KMS-11 (cell line): ENCODE measurements at regions not wholly inside any gene's neighbourhood (a gene's known extent, or its start where the extent isn't known, plus 50 kb on each side); places are given as distances from the start of the nearest gene placed in this dataset.

Source experiments
- H2AFZ ChIP-seq: fragments of 200-600 bp; sonication (generic); 2 replicates; pipeline ENCODE4 v1.6.1; 2016; ENCODE audit warnings: antibody characterized with exemption, mixed run types, low read depth
- H3K27ac ChIP-seq: fragments of 200-600 bp; sonication (generic); 2 replicates; pipeline ENCODE4 v1.6.1; 2016; ENCODE audit warnings: mild to moderate bottlenecking, mixed run types
- H3K27me3 ChIP-seq: fragments of 200-600 bp; sonication (generic); 2 replicates; pipeline ENCODE4 v1.6.1; 2017; ENCODE audit warnings: mild to moderate bottlenecking, low read depth, mixed run types, moderate library complexity; ENCODE audit not compliant: insufficient read depth
- H3K36me3 ChIP-seq: fragments of 200-600 bp; sonication (generic); 2 replicates; pipeline ENCODE4 v1.6.1; 2017; ENCODE audit warnings: mild to moderate bottlenecking, mixed run types; ENCODE audit not compliant: insufficient read depth
- H3K4me1 ChIP-seq: fragments of 200-600 bp; sonication (generic); 2 replicates; pipeline ENCODE4 v1.6.1; 2016; ENCODE audit warnings: mild to moderate bottlenecking, low read depth, mixed run types; ENCODE audit not compliant: poor library complexity, severe bottlenecking
- H3K4me2 ChIP-seq: fragments of 200-600 bp; sonication (generic); 2 replicates; pipeline ENCODE4 v1.7.0; 2016; ENCODE audit warnings: mild to moderate bottlenecking, mixed run types
- H3K4me3 ChIP-seq: fragments of 200-600 bp; sonication (generic); IDR thresholded peaks from 2 replicates; pipeline ENCODE4 v1.6.1; 2017; ENCODE audit warnings: low read depth, low read length, mixed read lengths; ENCODE audit not compliant: insufficient read depth
- H3K79me2 ChIP-seq: fragments of 200-600 bp; sonication (generic); 2 replicates; pipeline ENCODE4 v1.6.1; 2016; ENCODE audit warnings: low read depth, mixed run types; ENCODE audit not compliant: insufficient read depth
- H3K9ac ChIP-seq: fragments of 200-600 bp; sonication (generic); 2 replicates; pipeline ENCODE4 v1.6.1; 2016; ENCODE audit warnings: mild to moderate bottlenecking, mixed run types
- H4K20me1 ChIP-seq: fragments of 200-600 bp; sonication (generic); 2 replicates; pipeline ENCODE4 v1.6.1; 2016; ENCODE audit warnings: mild to moderate bottlenecking, mixed run types; ENCODE audit not compliant: insufficient read depth
- TF ChIP-seq, protein P1 (sequence below): fragments of 200-600 bp; sonication (generic); conservative IDR thresholded peaks from 2 replicates; pipeline ENCODE4 v1.6.1; 2017; ENCODE audit warnings: low read depth, mild to moderate bottlenecking, antibody characterized with exemption, low read length, moderate library complexity, mixed read lengths

DNA sequence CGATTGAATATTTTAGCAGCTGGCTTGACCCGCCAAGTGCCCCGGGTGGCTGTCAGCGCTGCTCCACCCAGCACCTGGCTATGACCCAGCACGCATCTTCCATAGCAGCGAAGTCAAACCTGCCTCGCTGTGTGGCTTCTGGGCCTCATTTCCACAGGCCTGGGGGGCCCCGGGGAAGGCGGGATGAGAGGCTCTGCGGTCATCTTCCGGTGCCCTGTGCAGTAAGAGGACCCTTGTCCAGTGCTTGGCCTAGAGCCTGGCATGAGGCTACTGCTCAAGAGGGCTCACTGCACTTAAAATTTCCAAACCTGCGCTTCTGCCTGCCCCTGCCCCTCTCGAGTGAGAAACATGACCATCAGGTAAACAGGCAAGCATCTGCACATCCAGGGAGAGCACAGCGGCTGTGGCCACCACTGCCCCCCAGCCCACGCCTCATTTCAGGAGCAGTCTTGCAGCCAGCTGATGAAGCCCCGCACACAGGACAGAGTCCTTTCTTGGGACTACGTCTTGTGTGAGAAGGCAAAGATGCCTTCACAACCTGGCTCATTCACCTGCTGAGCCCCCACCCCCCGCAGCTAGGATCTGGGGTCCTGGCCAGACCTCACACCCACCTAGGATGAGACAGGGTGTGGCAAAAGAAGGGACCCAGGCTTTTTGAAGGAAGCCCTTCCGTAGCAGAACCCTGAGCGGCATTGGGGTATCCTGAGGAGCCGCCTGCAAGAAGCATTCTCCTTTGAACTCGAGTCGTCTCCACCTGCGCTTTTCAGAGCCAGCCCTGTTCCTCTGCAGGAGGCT, 69.5 kb upstream of the UNC5A start:
- Histone ChIP-seq H3K4me1 (no peaks in the 10 kb centered on the region), H3K9ac (no peak overlapping the region), H4K20me1 (no peaks in the 10 kb centered on the region), H3K79me2 (no peaks in the 10 kb centered on the region), H2AFZ (no peak overlapping the region), H3K4me2 (no peak overlapping the region), H3K36me3 (no peaks in the 10 kb centered on the region), H3K4me3 (no peak overlapping the region), H3K27me3 (peaks cover 9% of the 10 kb centered on the region; the same call in 1 of the 2 replicates), H3K27ac (no peak overlapping the region)
- TF ChIP-seq, protein P1, sequence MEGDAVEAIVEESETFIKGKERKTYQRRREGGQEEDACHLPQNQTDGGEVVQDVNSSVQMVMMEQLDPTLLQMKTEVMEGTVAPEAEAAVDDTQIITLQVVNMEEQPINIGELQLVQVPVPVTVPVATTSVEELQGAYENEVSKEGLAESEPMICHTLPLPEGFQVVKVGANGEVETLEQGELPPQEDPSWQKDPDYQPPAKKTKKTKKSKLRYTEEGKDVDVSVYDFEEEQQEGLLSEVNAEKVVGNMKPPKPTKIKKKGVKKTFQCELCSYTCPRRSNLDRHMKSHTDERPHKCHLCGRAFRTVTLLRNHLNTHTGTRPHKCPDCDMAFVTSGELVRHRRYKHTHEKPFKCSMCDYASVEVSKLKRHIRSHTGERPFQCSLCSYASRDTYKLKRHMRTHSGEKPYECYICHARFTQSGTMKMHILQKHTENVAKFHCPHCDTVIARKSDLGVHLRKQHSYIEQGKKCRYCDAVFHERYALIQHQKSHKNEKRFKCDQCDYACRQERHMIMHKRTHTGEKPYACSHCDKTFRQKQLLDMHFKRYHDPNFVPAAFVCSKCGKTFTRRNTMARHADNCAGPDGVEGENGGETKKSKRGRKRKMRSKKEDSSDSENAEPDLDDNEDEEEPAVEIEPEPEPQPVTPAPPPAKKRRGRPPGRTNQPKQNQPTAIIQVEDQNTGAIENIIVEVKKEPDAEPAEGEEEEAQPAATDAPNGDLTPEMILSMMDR = no peak

DNA sequence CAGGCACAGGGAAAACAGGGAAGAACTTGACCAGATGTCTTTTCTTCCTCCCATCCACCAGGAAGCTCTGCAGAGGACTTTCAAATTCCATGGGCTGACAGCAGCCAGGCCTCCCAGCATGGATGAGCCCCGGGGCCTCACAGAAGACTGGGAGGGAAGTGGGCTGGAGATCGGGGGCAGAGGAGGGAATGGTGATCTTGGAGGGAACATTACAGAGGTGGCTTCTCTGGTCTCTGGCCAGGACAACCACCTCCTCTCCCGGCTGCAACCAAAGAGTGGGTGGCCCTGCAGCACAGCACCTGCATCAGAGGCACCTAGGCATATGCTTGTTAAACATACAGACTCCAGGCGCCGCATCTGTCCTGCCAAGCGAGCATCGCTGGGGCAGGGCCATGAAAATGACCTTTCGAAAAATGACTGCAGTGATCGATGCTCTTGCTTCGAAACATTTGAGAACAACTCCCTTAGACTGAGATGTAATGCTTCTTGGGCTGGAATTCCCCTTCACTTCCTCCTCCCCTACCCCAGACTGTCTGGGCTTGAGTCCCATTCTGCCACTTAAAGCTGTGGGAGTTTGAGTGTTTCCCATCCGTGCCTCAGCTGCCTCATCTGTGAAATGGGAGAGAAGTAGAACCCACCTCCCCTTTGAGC, 68.7 kb upstream of the UNC5A start:
- Histone ChIP-seq H3K4me2 (no peak overlapping the region), H3K27me3 (peaks cover 9% of the 10 kb centered on the region; the same call in 1 of the 2 replicates), H3K79me2 (no peaks in the 10 kb centered on the region), H3K9ac (no peak overlapping the region), H4K20me1 (no peaks in the 10 kb centered on the region), H3K36me3 (no peaks in the 10 kb centered on the region), H3K4me1 (no peaks in the 10 kb centered on the region), H3K4me3 (no peak overlapping the region), H3K27ac (no peak overlapping the region), H2AFZ (no peak overlapping the region)
- TF ChIP-seq, protein P1 = no peak

DNA sequence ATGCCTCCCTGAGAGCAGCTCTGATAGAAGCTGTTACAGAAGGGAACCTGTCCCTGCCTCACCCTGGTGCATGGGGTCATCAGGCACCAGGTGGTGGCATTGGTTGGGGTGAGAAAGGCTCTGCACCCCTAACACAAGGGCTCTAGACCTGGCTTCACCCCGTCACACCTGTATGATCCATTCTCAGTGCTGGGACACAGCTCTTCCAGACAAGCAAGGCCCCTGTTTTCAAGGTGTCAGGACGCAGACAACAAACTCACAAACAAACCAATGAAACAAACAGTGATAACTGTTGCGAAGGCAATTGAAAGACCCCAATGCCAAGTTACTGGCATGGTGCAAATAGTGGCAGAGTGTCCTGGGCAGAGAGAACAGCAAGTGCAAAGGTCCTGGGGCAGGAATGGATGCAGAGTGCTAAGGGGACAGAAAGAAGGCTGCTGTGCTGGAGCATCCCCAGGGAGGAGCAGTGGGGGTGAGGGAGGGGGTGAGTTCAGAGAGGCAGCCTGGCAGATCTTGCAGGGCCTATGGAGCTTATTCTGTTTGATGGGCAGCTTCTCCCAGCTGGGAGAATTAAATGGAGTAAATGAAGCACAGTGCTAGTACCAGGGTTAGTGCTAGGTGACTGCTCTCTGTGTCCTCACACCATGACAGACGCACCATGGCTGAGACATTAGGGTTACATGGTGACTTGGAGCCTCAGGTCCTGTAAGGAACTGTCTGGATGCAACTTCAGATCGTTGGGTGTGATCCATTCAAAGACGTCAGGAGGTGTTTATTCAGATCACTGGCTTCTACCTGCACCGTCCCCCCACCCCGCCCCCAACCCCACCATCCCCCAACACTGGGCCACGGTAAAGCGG, 67.9 kb upstream of the UNC5A start:
- TF ChIP-seq, protein P1 = no peak

GRCh38 chr5:176743136-176743861, 67.1 kb upstream of the UNC5A start:
- Histone ChIP-seq H3K4me2 (no peak overlapping the region), H3K9ac (no peak overlapping the region), H2AFZ (no peak overlapping the region), H3K27ac (no peak overlapping the region), H3K27me3 (peaks cover 5% of the 10 kb centered on the region; the same call in 1 of the 2 replicates), H3K4me1 (no peaks in the 10 kb centered on the region), H3K4me3 (no peak overlapping the region), H3K79me2 (no peaks in the 10 kb centered on the region), H4K20me1 (no peaks in the 10 kb centered on the region), H3K36me3 (no peaks in the 10 kb centered on the region)
- TF ChIP-seq, protein P1 = no peak

More for the DNA sequence above, 67.9 kb upstream of the UNC5A start:
- no peaks in the 10 kb centered on the region for H3K4me1 ChIP-seq
- no peaks in the 10 kb centered on the region for H3K79me2 ChIP-seq
- peaks cover 9% of the 10 kb centered on the region; the same call in 1 of the 2 replicates for H3K27me3 ChIP-seq
- H3K36me3 ChIP-seq = no peaks in the 10 kb centered on the region
- no peak overlapping the region for H3K27ac ChIP-seq
- H3K9ac ChIP-seq = no peak overlapping the region
- H2AFZ ChIP-seq = no peak overlapping the region
- no peak overlapping the region for H3K4me2 ChIP-seq
- no peaks in the 10 kb centered on the region for H4K20me1 ChIP-seq
- no peak overlapping the region for H3K4me3 ChIP-seq
